Adrenal gland (tissue), 9 donors: ENCODE measurements at regions not wholly inside any gene's neighbourhood (a gene's known extent, or its start where the extent isn't known, plus 50 kb on each side); places are given as distances from the start of the nearest gene placed in this dataset.
"Not testable (repeated sequence)": the region's sequence is repeated elsewhere in the genome, so short reads cannot be mapped to it uniquely, and the experiment has no call there.

Experiments
- DNase-seq, 7 donors: peaks; one replicate each; pipeline ENCODE4 v3.0.0-alpha.2; 2019 to 2020
- H3K27ac ChIP-seq, 5 donors: fragments of 200-600 bp; sonication (generic) in 4 of 5; 1 replicate in 3 of 5; 2 replicates in 2 of 5; pipeline versions ENCODE4 v1.5.1 to v1.8.0; 2016 to 2020; ENCODE audit warnings: mild to moderate bottlenecking in 1 of 5
- H3K27me3 ChIP-seq: fragments of 200-600 bp; 2 replicates; pipeline ENCODE4 v1.8.0; 2021
- H3K36me3 ChIP-seq, 2 donors: fragments of 200-600 bp; replicated peaks in 1 of 2; 1 replicate in 1 of 2; 2 replicates in 1 of 2; pipeline versions ENCODE4 v1.5.1 to v1.8.0; 2018 to 2022
- H3K4me1 ChIP-seq, 2 donors: fragments of 200-600 bp; replicated peaks in 1 of 2; 1 replicate in 1 of 2; 2 replicates in 1 of 2; pipeline versions ENCODE4 v1.5.1 to v1.8.0; 2018 to 2021
- H3K4me3 ChIP-seq, 4 donors: fragments of 200-600 bp; sonication (generic) in 3 of 4; one replicate each; pipeline ENCODE4 v1.5.1; 2016 to 2018
- H3K9me3 ChIP-seq, 3 donors: fragments of 200-600 bp; sonication (generic) in 1 of 3; replicated peaks in 1 of 3; 1 replicate in 2 of 3; 2 replicates in 1 of 3; pipeline versions ENCODE4 v1.5.1 to v1.8.0; 2016 to 2021
- POLR2A ChIP-seq, 2 donors: fragments of 450-650 bp; IDR thresholded peaks; one replicate each; pipeline ENCODE4 v1.6.1; 2017; ENCODE audit warnings: antibody characterized with exemption in 2 of 2, mild to moderate bottlenecking in 2 of 2, moderate library complexity in 1 of 2
- whole genome bisulfite sequencing, 4 donors: extraction: QIAGEN DNeasy Blood & Tissue Kit in 2 of 4; methylation state at CpG; one replicate each; pipeline versions ENCODE4 v1.1.5 to v1.1.7; 2013 to 2017; 5-methylcytosine and 5-hydroxymethylcytosine counted together
- intact Hi-C, 2 donors: fragments of 100-400 bp; cut with DNase I; formaldehyde crosslinking; loops; one replicate each; pipeline versions ENCODE4 v1.14.1 to v1.15.0; 2022 to 2023
- TF ChIP-seq, protein P1 (sequence below), 6 experiments: fragments of 450-650 bp in 4 of 6; fragments of 200-600 bp in 2 of 6; sonication (generic) in 1 of 6; IDR thresholded peaks; 1 replicate in 5 of 6; 2 replicates in 1 of 6; pipeline versions ENCODE4 v1.5.1 to v1.8.0; 2016 to 2021; ENCODE audit warnings: antibody characterized with exemption in 6 of 6, mild to moderate bottlenecking in 2 of 6, moderate library complexity in 1 of 6
- donor health status: healthy with polysubstance abuse.
- donor health status: Bipolar disorder and iron deficiency.
- donor health status: DM: yes; HTN: yes; CAD: no.
- donor health status: DM: no; HTN: no; CAD: no.
- donor health status: DM: no; HTN: no; CAD: no.

DNA sequence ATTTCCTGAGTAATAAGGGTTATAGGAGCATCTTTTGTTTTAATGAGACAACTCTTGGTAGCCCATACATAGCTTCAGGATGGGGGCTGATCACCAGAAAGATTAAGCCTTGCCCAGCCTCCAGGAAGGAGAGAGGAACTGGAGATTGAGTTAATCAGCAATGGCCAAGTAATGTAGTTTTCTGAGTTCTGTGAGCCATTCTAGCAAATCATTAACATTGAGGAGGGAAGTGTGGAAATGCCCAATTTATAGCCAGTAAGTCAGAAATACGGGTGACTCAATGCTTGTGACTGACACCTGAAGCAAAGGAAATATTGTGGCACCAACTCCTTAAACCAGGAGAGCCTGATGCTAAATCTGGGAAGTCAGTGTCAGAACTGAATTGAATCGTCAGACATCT is 205.1 kb upstream of the SRD5A2 start:
- Histone ChIP-seq H3K27ac (no peak overlapping the region), H3K4me3 (no peak overlapping the region), H3K9me3 (no peaks in the 10 kb centered on the region), H3K27me3 (no peaks in the 10 kb centered on the region), H3K4me1 (no peaks in the 10 kb centered on the region), H3K36me3 (no peaks in the 10 kb centered on the region)
- WGBS, 4 donors = 44 to 69% (median 66%) methylated on average over 2 of the region's 2 CpGs
- TF ChIP-seq, protein P1, sequence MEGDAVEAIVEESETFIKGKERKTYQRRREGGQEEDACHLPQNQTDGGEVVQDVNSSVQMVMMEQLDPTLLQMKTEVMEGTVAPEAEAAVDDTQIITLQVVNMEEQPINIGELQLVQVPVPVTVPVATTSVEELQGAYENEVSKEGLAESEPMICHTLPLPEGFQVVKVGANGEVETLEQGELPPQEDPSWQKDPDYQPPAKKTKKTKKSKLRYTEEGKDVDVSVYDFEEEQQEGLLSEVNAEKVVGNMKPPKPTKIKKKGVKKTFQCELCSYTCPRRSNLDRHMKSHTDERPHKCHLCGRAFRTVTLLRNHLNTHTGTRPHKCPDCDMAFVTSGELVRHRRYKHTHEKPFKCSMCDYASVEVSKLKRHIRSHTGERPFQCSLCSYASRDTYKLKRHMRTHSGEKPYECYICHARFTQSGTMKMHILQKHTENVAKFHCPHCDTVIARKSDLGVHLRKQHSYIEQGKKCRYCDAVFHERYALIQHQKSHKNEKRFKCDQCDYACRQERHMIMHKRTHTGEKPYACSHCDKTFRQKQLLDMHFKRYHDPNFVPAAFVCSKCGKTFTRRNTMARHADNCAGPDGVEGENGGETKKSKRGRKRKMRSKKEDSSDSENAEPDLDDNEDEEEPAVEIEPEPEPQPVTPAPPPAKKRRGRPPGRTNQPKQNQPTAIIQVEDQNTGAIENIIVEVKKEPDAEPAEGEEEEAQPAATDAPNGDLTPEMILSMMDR (IDR thresholded peaks at IDR 0.05) = no peak
- TF ChIP-seq POLR2A (IDR thresholded peaks at IDR 0.05) = no peak
- intact Hi-C loops = no loop called here
- DNase-seq = no peak

DNA sequence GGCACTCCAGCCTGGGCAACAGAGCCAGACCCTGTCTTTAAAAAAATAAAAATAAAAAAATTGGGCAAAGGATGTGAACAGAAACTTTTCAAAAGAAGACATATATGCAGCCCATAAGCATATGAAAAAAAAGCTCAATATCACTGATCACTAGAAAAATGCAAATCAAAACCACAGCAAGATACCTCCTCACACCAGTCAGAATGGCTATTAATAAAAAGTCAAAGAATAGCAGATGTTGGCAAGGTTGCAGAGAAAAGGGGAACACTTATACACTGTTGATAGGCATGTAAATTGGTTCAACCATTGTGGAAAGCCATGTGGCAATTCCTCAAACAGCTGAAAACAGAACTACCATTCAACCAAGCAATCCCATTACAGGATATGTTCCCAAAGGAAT is 204.1 kb upstream of the SRD5A2 start:
- H3K27me3 ChIP-seq = no peaks in the 10 kb centered on the region
- intact Hi-C loops = no loop called here
- no peak overlapping the region for H3K27ac ChIP-seq
- no peaks in the 10 kb centered on the region for H3K9me3 ChIP-seq
- no peak overlapping the region for H3K4me3 ChIP-seq
- H3K4me1 ChIP-seq = no peaks in the 10 kb centered on the region
- no peak for DNase-seq
- H3K36me3 ChIP-seq = no peaks in the 10 kb centered on the region
- no peak for TF ChIP-seq POLR2A (IDR thresholded peaks at IDR 0.05)
- TF ChIP-seq, protein P1 (IDR thresholded peaks at IDR 0.05) = no peak

- H3K27ac ChIP-seq, H3K36me3 ChIP-seq, H3K9me3 ChIP-seq, DNase-seq, H3K27me3 ChIP-seq, intact Hi-C loops, H3K4me3 ChIP-seq, H3K4me1 ChIP-seq: not testable (repeated sequence)
- WGBS, 4 donors = 73 to 80% (median 75%) methylated on average over 6 of the region's 6 CpGs
These were observed 202.8 kb upstream of the SRD5A2 start for GRCh38 chr2:31783446-31784091.

- Histone ChIP-seq H3K27me3 (no peaks in the 10 kb centered on the region), H3K36me3 (no peaks in the 10 kb centered on the region), H3K4me3 (no peak overlapping the region), H3K27ac (no peak overlapping the region), H3K9me3 (no peaks in the 10 kb centered on the region), H3K4me1 (no peaks in the 10 kb centered on the region)
- DNase-seq = no peak
- intact Hi-C loops = no loop called here
- 75 to 93% (median 82%) methylated on average over 2 to 10 of the region's 10 CpGs for WGBS, 4 donors
- TF ChIP-seq, protein P1 (IDR thresholded peaks at IDR 0.05) = no peak
- TF ChIP-seq POLR2A (IDR thresholded peaks at IDR 0.05) = no peak
These were observed 197.4 kb upstream of the SRD5A2 start for GRCh38 chr2:31778153-31778552.

DNA sequence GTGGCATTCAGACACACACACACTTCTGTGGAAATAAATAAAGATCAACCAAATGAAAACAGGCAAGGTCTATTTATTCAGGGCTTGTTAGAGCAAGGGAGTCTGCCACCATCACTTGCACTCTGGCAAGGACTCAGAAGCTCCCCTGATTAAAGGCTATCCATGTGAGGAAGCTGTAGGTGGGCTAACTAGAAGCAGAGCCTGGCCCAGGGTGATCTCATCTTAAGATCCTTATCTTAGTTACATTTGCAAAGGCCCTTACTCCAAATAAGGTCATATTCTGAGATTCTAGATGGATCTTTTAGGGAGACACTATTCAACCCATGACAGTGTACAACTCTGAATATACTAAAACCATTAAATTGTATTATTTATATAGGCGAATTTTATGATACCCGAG is 190.0 kb upstream of the SRD5A2 start:
- no peak for DNase-seq
- no peak for TF ChIP-seq POLR2A (IDR thresholded peaks at IDR 0.05)
- TF ChIP-seq, protein P1 (IDR thresholded peaks at IDR 0.05) = no peak
- H3K4me3 ChIP-seq = no peak overlapping the region
- H3K9me3 ChIP-seq = no peaks in the 10 kb centered on the region
- H3K27ac ChIP-seq = no peak overlapping the region
- intact Hi-C loops = no loop called here
- WGBS, 4 donors = 67 to 73% (median 70%) methylated on average over 2 of the region's 2 CpGs
- H3K27me3 ChIP-seq = no peaks in the 10 kb centered on the region
- no peaks in the 10 kb centered on the region for H3K4me1 ChIP-seq
- H3K36me3 ChIP-seq = no peaks in the 10 kb centered on the region
